ENCODE measurements at regions not wholly inside any gene's neighbourhood (a gene's known extent, or its start where the extent isn't known, plus 50 kb on each side); places are given as distances from the start of the nearest gene placed in this dataset.

GRCh38 chr18:57249179-57249578, 102.3 kb downstream of the BOD1L2 start:
- no peak for DNase-seq

GRCh38 chr18:57249883-57250282, 102.5 kb upstream of the ST8SIA3 start:
- DNase-seq: no peak

- DNase-seq: no peak
Observed at GRCh38 chr18:57251747-57252146, 100.6 kb upstream of the ST8SIA3 start.

GRCh38 chr18:57253903-57254302, 98.5 kb upstream of the ST8SIA3 start:
- DNase-seq: no peak

GRCh38 chr18:57258131-57258777, 94.1 kb upstream of the ST8SIA3 start:
- DNase-seq: no peak

- DNase-seq: no peak
Observed at GRCh38 chr18:57267368-57267925, 84.9 kb upstream of the ST8SIA3 start.

- DNase-seq: no peak
Observed at GRCh38 chr18:57269756-57270155, 82.6 kb upstream of the ST8SIA3 start.

- no peak for DNase-seq
Observed at GRCh38 chr18:57270156-57270555, 82.2 kb upstream of the ST8SIA3 start.

GRCh38 chr18:57273194-57273593, 79.2 kb upstream of the ST8SIA3 start:
- no peak for DNase-seq

- DNase-seq: peak; percentile 58
Observed at GRCh38 chr18:57275111-57275510, 77.2 kb upstream of the ST8SIA3 start.

- DNase-seq: no peak
Observed at GRCh38 chr18:57276829-57277228, 75.5 kb upstream of the ST8SIA3 start.

GRCh38 chr18:57278933-57279332, 73.4 kb upstream of the ST8SIA3 start:
- no peak for DNase-seq

GRCh38 chr18:57281519-57281918, 70.8 kb upstream of the ST8SIA3 start:
- no peak for DNase-seq

GRCh38 chr18:57286949-57287348, 65.4 kb upstream of the ST8SIA3 start:
- no peak for DNase-seq

- DNase-seq: no peak
Observed at GRCh38 chr18:57287766-57288165, 64.6 kb upstream of the ST8SIA3 start.

- no peak for DNase-seq
Observed at GRCh38 chr18:57294547-57294946, 57.8 kb upstream of the ST8SIA3 start.

- no peak for DNase-seq
Observed at GRCh38 chr18:57296336-57296735, 56.0 kb upstream of the ST8SIA3 start.

- no peak for DNase-seq
Observed at GRCh38 chr18:57297306-57297705, 55.1 kb upstream of the ST8SIA3 start.

GRCh38 chr18:57299931-57300330, 52.4 kb upstream of the ST8SIA3 start:
- DNase-seq: no peak

GRCh38 chr18:57301573-57302559, 50.5 kb upstream of the ST8SIA3 start:
- DNase-seq: no peak
